ENCODE measurements at regions not wholly inside any gene's neighbourhood (a gene's known extent, or its start where the extent isn't known, plus 50 kb on each side); places are given as distances from the start of the nearest gene placed in this dataset.

GRCh38 chr1:115412286-115412685, 74.2 kb upstream of the NGF start:
- no peak for TF ChIP-seq CEBPB (IDR thresholded peaks at IDR 0.05)
- no peak for TF ChIP-seq EP300 (IDR thresholded peaks at IDR 0.05; ENCODE audit: borderline replicate concordance)
- no peak for TF ChIP-seq REST (IDR thresholded peaks at IDR 0.05; ENCODE audit: low read depth)
- TF ChIP-seq TAF1 (IDR thresholded peaks at IDR 0.05; ENCODE audit: low read depth) = no peak
- no peak for TF ChIP-seq MAX (IDR thresholded peaks at IDR 0.05)
- TF ChIP-seq EGR1 (IDR thresholded peaks at IDR 0.05) = no peak
